ENCODE measurements at regions not wholly inside any gene's neighbourhood (a gene's known extent, or its start where the extent isn't known, plus 50 kb on each side); places are given as distances from the start of the nearest gene placed in this dataset.

GRCh38 chr2:180495606-180496005 is 484.8 kb upstream of the UBE2E3 start:
- in situ Hi-C loops (cut with HindIII; ENCODE audit: low pct_unique_long_range_greater_than_20kb, low sequenced_read_pairs): no loop called here
- TF ChIP-seq POLR2AphosphoS5 (IDR thresholded peaks at IDR 0.05; ENCODE audit: low read depth, low read length) (no peak), CTCF (IDR thresholded peaks at IDR 0.05) (no peak), SIN3A (IDR thresholded peaks at IDR 0.05; ENCODE audit: borderline replicate concordance, insufficient read depth, low read depth, low read length) (no peak), TCF7L2 (IDR thresholded peaks at IDR 0.05; ENCODE audit: low read depth, low read length) (no peak)
- TF ChIP-seq, protein P1, sequence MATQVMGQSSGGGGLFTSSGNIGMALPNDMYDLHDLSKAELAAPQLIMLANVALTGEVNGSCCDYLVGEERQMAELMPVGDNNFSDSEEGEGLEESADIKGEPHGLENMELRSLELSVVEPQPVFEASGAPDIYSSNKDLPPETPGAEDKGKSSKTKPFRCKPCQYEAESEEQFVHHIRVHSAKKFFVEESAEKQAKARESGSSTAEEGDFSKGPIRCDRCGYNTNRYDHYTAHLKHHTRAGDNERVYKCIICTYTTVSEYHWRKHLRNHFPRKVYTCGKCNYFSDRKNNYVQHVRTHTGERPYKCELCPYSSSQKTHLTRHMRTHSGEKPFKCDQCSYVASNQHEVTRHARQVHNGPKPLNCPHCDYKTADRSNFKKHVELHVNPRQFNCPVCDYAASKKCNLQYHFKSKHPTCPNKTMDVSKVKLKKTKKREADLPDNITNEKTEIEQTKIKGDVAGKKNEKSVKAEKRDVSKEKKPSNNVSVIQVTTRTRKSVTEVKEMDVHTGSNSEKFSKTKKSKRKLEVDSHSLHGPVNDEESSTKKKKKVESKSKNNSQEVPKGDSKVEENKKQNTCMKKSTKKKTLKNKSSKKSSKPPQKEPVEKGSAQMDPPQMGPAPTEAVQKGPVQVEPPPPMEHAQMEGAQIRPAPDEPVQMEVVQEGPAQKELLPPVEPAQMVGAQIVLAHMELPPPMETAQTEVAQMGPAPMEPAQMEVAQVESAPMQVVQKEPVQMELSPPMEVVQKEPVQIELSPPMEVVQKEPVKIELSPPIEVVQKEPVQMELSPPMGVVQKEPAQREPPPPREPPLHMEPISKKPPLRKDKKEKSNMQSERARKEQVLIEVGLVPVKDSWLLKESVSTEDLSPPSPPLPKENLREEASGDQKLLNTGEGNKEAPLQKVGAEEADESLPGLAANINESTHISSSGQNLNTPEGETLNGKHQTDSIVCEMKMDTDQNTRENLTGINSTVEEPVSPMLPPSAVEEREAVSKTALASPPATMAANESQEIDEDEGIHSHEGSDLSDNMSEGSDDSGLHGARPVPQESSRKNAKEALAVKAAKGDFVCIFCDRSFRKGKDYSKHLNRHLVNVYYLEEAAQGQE (IDR thresholded peaks at IDR 0.05; ENCODE audit: insufficient read depth in 1 of 2, low read depth in 2 of 2, low read length in 1 of 2): no peak
- Histone ChIP-seq H3K27me3 (ENCODE audit: control insufficient read depth, insufficient read depth, low read length) (no peaks in the 10 kb centered on the region), H3K27ac (ENCODE audit: low read length) (no peak overlapping the region), H3K9me3 (ENCODE audit: control insufficient read depth, insufficient read depth, low read depth, low read length) (no peaks in the 10 kb centered on the region), H3K4me3 (ENCODE audit: low read depth in 2 of 2, low read length in 2 of 2) (no peak overlapping the region), H3K4me1 (ENCODE audit: control insufficient read depth, insufficient read depth, low read length) (no peaks in the 10 kb centered on the region), H3K36me3 (ENCODE audit: control insufficient read depth, insufficient read depth, low read length) (no peaks in the 10 kb centered on the region)
- ChIA-PET CTCF (no interaction called here), POLR2A (no interaction called here)
- intact Hi-C loops (cut with micrococcal nuclease; ENCODE audit: unreplicated experiment): no loop called here
- DNase-seq (ENCODE audit: low read depth, low spot score) (no peak), ATAC-seq (no peak)
- BruUV-seq (replicated peaks): no TSS peak

DNA sequence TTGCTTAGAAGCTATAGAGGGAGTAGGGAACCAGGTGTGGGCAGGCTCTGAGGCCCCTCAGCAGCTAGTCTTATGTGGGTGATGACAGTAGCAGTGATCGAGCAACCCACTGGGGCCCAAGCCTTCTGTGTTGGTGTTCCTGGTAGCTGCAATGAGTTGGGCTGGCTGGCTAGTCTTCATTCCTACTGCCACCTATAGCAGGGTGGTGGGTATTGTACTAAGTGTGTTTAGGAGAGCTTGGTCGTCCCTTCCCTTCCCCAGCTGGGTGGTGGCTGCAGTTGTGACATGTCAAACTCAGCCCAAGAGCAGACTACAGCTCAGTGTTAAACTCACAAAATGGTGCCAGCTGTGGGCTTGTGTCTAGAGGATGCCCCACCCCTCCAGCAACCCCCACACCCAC is 486.1 kb upstream of the UBE2E3 start:
- ChIA-PET POLR2A (no interaction called here), CTCF (no interaction called here)
- no peaks in the 10 kb centered on the region for H3K9me3 ChIP-seq (ENCODE audit: control insufficient read depth, insufficient read depth, low read depth, low read length)
- no peak overlapping the region for H3K27ac ChIP-seq (ENCODE audit: low read length)
- TF ChIP-seq POLR2AphosphoS5 (IDR thresholded peaks at IDR 0.05; ENCODE audit: low read depth, low read length) (no peak), SIN3A (IDR thresholded peaks at IDR 0.05; ENCODE audit: borderline replicate concordance, insufficient read depth, low read depth, low read length) (no peak), TCF7L2 (IDR thresholded peaks at IDR 0.05; ENCODE audit: low read depth, low read length) (no peak), CTCF (IDR thresholded peaks at IDR 0.05) (no peak)
- TF ChIP-seq, protein P1 (IDR thresholded peaks at IDR 0.05; ENCODE audit: insufficient read depth in 1 of 2, low read depth in 2 of 2, low read length in 1 of 2): no peak
- intact Hi-C loops (cut with micrococcal nuclease; ENCODE audit: unreplicated experiment) (no loop called here), in situ Hi-C loops (cut with HindIII; ENCODE audit: low pct_unique_long_range_greater_than_20kb, low sequenced_read_pairs) (no loop called here)
- ATAC-seq (no peak), DNase-seq (ENCODE audit: low read depth, low spot score) (no peak)
- no peaks in the 10 kb centered on the region for H3K4me1 ChIP-seq (ENCODE audit: control insufficient read depth, insufficient read depth, low read length)
- H3K27me3 ChIP-seq (ENCODE audit: control insufficient read depth, insufficient read depth, low read length): no peaks in the 10 kb centered on the region
- H3K36me3 ChIP-seq (ENCODE audit: control insufficient read depth, insufficient read depth, low read length): no peaks in the 10 kb centered on the region
- BruUV-seq (replicated peaks): no TSS peak
- no peak overlapping the region for H3K4me3 ChIP-seq (ENCODE audit: low read depth in 2 of 2, low read length in 2 of 2)
